WERI-Rb-1 (cell line): ENCODE measurements at regions not wholly inside any gene's neighbourhood (a gene's known extent, or its start where the extent isn't known, plus 50 kb on each side); places are given as distances from the start of the nearest gene placed in this dataset.
"Not testable (repeated sequence)": the region's sequence is repeated elsewhere in the genome, so short reads cannot be mapped to it uniquely, and the experiment has no call there.

Experiments used
- DNase-seq: peaks from one replicate; pipeline ENCODE4 v3.0.0-alpha.2; 2020
- H3K27ac ChIP-seq: fragments of 250-450 bp; sonication (Bioruptor Pico); 2 replicates; pipeline ENCODE4 v1.5.1; 2020; ENCODE audit warnings: mild to moderate bottlenecking, moderate library complexity
- H3K27me3 ChIP-seq: fragments of 250-450 bp; sonication (Bioruptor Pico); 2 replicates; pipeline ENCODE4 v1.5.1; 2021; ENCODE audit warnings: mild to moderate bottlenecking, low read depth, moderate library complexity; ENCODE audit not compliant: insufficient read depth, severe bottlenecking
- H3K36me3 ChIP-seq: fragments of 250-450 bp; sonication (Bioruptor Pico); 2 replicates; pipeline ENCODE4 v1.5.1; 2020; ENCODE audit warnings: mild to moderate bottlenecking, moderate library complexity
- H3K4me3 ChIP-seq: 2 replicates; pipeline ENCODE4 v1.5.1; 2011; ENCODE audit warnings: low read depth, mild to moderate bottlenecking, control low read depth, low read length
- H3K9me3 ChIP-seq: fragments of 250-450 bp; sonication (Bioruptor Pico); 2 replicates; pipeline ENCODE4 v1.5.1; 2021; ENCODE audit warnings: mild to moderate bottlenecking, moderate library complexity; ENCODE audit not compliant: severe bottlenecking
- CTCF ChIP-seq: IDR thresholded peaks from 2 replicates; pipeline ENCODE4 v1.5.1; 2011; ENCODE audit warnings: low read depth, mild to moderate bottlenecking, control low read depth, inconsistent platforms, low read length

- no peaks in the 10 kb centered on the region for H3K36me3 ChIP-seq
- TF ChIP-seq CTCF, result no peak
- no peak overlapping the region for H3K4me3 ChIP-seq
- DNase-seq, result no peak
- H3K27ac ChIP-seq, result no peak overlapping the region
- H3K27me3 ChIP-seq, result peaks cover 2% of the 10 kb centered on the region
- no peaks in the 10 kb centered on the region for H3K9me3 ChIP-seq
Measured at GRCh38 chr10:123357421-123357930, 203.3 kb downstream of the BUB3 start.

- Histone ChIP-seq H3K27ac (no peak overlapping the region), H3K36me3 (no peaks in the 10 kb centered on the region), H3K4me3 (no peak overlapping the region), H3K9me3 (no peaks in the 10 kb centered on the region), H3K27me3 (peaks cover 2% of the 10 kb centered on the region)
- no peak for DNase-seq
- TF ChIP-seq CTCF, result no peak
Measured at GRCh38 chr10:123359539-123359938, 205.3 kb downstream of the BUB3 start.

GRCh38 chr10:123361832-123362231 lies 207.6 kb downstream of the BUB3 start:
- H3K9me3 ChIP-seq, result no peaks in the 10 kb centered on the region

GRCh38 chr10:123367195-123367594 lies 213.0 kb downstream of the BUB3 start:
- Histone ChIP-seq H3K9me3 (peaks cover 8% of the 10 kb centered on the region), H3K27me3 (no peaks in the 10 kb centered on the region), H3K27ac (no peak overlapping the region), H3K4me3 (no peak overlapping the region), H3K36me3 (no peaks in the 10 kb centered on the region)
- DNase-seq, result no peak
- no peak for TF ChIP-seq CTCF

More at GRCh38 chr10:123361832-123362231, 207.6 kb downstream of the BUB3 start:
- H3K27me3 ChIP-seq, result no peaks in the 10 kb centered on the region
- no peak for DNase-seq
- no peak overlapping the region for H3K27ac ChIP-seq
- H3K4me3 ChIP-seq, result no peak overlapping the region
- H3K36me3 ChIP-seq, result no peaks in the 10 kb centered on the region
- 0 out of 2 replicates have a peak, but pooled peaks have one; percentile 19 for TF ChIP-seq CTCF

GRCh38 chr10:123371626-123372025 lies 217.4 kb downstream of the BUB3 start:
- not testable (repeated sequence) for H3K4me3 ChIP-seq, H3K9me3 ChIP-seq, H3K36me3 ChIP-seq, H3K27ac ChIP-seq, DNase-seq
- peaks cover 10% of the 10 kb centered on the region for H3K27me3 ChIP-seq

GRCh38 chr10:123373591-123373990 lies 219.4 kb downstream of the BUB3 start:
- Histone ChIP-seq H3K27me3 (peaks cover 15% of the 10 kb centered on the region), H3K36me3 (no peaks in the 10 kb centered on the region), H3K27ac (no peak overlapping the region), H3K9me3 (peaks cover 8% of the 10 kb centered on the region), H3K4me3 (no peak overlapping the region)
- no peak for DNase-seq
- no peak for TF ChIP-seq CTCF
